Cardiac muscle cell (in vitro differentiated cells and primary cell): ENCODE measurements at regions not wholly inside any gene's neighbourhood (a gene's known extent, or its start where the extent isn't known, plus 50 kb on each side); places are given as distances from the start of the nearest gene placed in this dataset.

ENCODE experiments used
- DNase-seq, 2 donors: peaks; one replicate each; pipeline versions ENCODE4 v3.0.0 to v3.0.0-alpha.2; 2010 to 2017; ENCODE audit warnings: low read depth in 1 of 2, low spot score in 1 of 2
- H3K27ac ChIP-seq: fragments of 200-600 bp; sonication (generic); 2 replicates; pipeline ENCODE4 v1.5.1; 2016
- H3K27me3 ChIP-seq: fragments of 200-600 bp; sonication (generic); 2 replicates; pipeline ENCODE4 v1.6.0; 2016; ENCODE audit warnings: control low read depth
- H3K36me3 ChIP-seq: fragments of 200-600 bp; sonication (generic); 2 replicates; pipeline ENCODE4 v1.5.1; 2016; ENCODE audit warnings: control low read depth
- H3K4me1 ChIP-seq: fragments of 200-600 bp; sonication (generic); 2 replicates; pipeline ENCODE4 v1.8.1; 2017; ENCODE audit warnings: low read depth, mild to moderate bottlenecking, mixed run types
- H3K4me3 ChIP-seq: fragments of 200-600 bp; sonication (generic); 2 replicates; pipeline ENCODE4 v1.5.1; 2016; ENCODE audit warnings: mild to moderate bottlenecking
- H3K9me3 ChIP-seq: fragments of 200-600 bp; sonication (generic); 2 replicates; pipeline ENCODE4 v1.5.1; 2017; ENCODE audit warnings: low read depth, mild to moderate bottlenecking, control low read depth
- TF ChIP-seq, protein P1 (sequence below): IDR thresholded peaks from 2 replicates; pipeline ENCODE4 v1.5.1; 2012; ENCODE audit warnings: low read depth, mild to moderate bottlenecking, low read length

DNA sequence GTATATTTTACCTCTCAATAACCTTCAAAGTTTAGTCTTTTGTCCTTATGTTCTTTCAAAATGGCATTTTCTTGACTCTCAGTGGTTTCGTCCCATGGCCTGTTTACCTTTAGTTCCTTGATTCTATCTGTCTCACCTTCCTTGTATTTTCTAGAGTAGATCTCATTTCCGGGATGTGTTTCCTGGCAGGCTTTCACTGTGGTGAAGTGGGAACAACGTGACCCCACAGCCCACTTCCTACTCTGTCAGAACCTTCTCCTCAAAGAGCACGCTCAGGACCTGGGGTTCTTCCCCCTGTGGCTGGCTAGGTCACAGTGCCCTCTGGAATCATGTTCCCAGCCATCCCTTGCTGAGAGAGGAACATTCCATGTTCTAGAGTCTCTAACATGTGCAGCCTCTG, 129.9 kb upstream of the ZNF32 start:
- H3K4me1 ChIP-seq = no peaks in the 10 kb centered on the region
- TF ChIP-seq, protein P1, sequence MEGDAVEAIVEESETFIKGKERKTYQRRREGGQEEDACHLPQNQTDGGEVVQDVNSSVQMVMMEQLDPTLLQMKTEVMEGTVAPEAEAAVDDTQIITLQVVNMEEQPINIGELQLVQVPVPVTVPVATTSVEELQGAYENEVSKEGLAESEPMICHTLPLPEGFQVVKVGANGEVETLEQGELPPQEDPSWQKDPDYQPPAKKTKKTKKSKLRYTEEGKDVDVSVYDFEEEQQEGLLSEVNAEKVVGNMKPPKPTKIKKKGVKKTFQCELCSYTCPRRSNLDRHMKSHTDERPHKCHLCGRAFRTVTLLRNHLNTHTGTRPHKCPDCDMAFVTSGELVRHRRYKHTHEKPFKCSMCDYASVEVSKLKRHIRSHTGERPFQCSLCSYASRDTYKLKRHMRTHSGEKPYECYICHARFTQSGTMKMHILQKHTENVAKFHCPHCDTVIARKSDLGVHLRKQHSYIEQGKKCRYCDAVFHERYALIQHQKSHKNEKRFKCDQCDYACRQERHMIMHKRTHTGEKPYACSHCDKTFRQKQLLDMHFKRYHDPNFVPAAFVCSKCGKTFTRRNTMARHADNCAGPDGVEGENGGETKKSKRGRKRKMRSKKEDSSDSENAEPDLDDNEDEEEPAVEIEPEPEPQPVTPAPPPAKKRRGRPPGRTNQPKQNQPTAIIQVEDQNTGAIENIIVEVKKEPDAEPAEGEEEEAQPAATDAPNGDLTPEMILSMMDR = no peak
- no peak overlapping the region for H3K4me3 ChIP-seq
- no peak for DNase-seq
- no peaks in the 10 kb centered on the region for H3K27me3 ChIP-seq
- H3K36me3 ChIP-seq = no peaks in the 10 kb centered on the region
- H3K9me3 ChIP-seq = no peaks in the 10 kb centered on the region
- no peak overlapping the region for H3K27ac ChIP-seq

DNA sequence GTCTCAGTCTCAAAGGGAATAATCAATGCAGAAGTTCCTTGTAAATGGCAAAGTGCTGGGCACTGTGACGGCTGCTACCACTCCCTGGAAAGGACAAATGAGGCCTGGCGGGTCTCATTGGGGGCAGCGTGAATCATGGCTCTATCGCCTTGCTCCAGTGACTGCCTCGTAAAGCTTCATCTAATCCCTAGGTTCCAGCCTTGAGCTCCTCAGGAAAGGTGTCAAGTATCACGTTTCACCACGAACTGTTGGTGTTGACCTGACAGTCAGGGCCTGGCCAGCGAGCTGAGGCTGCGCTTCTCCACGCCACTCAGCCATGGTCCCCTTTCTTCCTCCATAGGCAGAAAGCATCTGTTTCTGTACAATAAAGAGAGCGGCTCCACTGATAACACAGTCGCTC, 126.7 kb upstream of the ZNF32 start:
- Histone ChIP-seq H3K27me3 (no peaks in the 10 kb centered on the region), H3K4me1 (no peaks in the 10 kb centered on the region), H3K9me3 (no peaks in the 10 kb centered on the region), H3K36me3 (no peaks in the 10 kb centered on the region), H3K4me3 (no peak overlapping the region), H3K27ac (no peak overlapping the region)
- TF ChIP-seq, protein P1 = no peak
- no peak for DNase-seq

DNA sequence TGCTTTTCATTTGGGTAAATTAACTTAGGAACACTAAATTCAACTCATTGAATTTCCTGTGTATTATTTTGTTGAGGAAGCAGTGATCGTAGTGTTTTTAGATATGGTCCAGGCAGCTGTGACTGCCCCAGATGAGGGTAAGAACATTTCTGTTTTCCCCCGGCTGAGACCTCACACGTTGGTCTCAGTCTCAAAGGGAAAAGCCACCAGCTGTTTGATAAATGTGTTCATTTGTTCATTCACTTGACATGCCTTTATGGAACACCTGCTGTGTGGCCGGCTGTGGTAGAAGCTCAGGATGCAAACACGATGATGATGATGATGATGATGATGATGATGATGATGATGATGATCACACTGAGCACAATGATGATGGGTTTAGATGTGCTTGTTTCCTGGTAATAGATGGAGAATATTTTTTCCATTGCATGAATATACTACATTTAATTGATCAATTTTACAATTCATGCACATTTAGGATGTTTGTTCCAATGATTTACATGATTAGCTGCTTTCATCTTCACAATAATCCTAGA, 125.6 kb upstream of the ZNF32 start:
- no peak overlapping the region for H3K4me3 ChIP-seq

DNA sequence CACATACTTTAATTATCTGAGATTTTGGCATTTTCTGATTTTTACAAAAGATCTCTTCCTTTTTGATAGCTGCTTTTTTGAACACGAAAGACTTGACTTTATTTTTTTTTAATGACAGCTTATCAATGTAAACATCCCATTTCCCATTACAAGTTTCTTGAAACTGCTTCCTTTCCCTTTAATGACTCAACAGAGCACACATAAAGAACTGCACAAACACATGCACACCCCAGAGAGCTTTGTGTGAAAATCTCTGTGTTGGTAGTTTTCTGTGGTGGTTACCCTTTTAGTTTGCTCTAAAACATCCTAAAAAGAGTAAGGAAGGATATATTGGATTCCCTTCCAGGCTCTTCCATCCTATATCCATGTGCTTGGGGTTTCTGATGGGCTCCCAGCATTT, 125.1 kb upstream of the ZNF32 start:
- Histone ChIP-seq H3K27me3 (no peaks in the 10 kb centered on the region), H3K36me3 (no peaks in the 10 kb centered on the region), H3K27ac (no peak overlapping the region), H3K4me3 (no peak overlapping the region), H3K9me3 (no peaks in the 10 kb centered on the region), H3K4me1 (no peaks in the 10 kb centered on the region)
- TF ChIP-seq, protein P1 = no peak
- no peak for DNase-seq

More for the DNA sequence above, 125.6 kb upstream of the ZNF32 start:
- H3K36me3 ChIP-seq = no peaks in the 10 kb centered on the region
- DNase-seq = no peak
- H3K4me1 ChIP-seq = no peaks in the 10 kb centered on the region
- no peaks in the 10 kb centered on the region for H3K27me3 ChIP-seq
- TF ChIP-seq, protein P1 = no peak
- H3K27ac ChIP-seq = no peak overlapping the region
- H3K9me3 ChIP-seq = no peaks in the 10 kb centered on the region

DNA sequence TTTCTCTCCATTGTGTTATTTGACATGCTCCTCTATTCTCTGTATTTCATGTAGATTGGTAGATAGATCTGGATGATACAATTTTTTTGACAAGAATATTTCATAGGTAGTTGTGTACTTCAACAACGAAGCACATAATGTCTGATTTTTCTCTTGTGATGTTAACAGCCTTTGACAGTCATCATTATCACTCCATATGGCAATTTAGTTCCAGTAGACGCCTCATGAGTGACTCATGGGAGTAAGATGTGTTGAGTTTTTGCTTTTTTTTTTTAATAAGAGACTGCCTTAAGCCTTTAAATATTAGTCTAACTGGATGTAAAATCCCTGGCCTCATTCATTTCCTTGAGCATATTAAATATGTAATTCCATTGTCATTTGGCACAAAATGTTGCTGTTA, 123.5 kb upstream of the ZNF32 start:
- no peak for DNase-seq
- TF ChIP-seq, protein P1 = no peak
- H3K36me3 ChIP-seq = no peaks in the 10 kb centered on the region
- H3K9me3 ChIP-seq = no peaks in the 10 kb centered on the region
- no peak overlapping the region for H3K27ac ChIP-seq
- no peaks in the 10 kb centered on the region for H3K4me1 ChIP-seq
- H3K4me3 ChIP-seq = no peak overlapping the region
- H3K27me3 ChIP-seq = no peaks in the 10 kb centered on the region

DNA sequence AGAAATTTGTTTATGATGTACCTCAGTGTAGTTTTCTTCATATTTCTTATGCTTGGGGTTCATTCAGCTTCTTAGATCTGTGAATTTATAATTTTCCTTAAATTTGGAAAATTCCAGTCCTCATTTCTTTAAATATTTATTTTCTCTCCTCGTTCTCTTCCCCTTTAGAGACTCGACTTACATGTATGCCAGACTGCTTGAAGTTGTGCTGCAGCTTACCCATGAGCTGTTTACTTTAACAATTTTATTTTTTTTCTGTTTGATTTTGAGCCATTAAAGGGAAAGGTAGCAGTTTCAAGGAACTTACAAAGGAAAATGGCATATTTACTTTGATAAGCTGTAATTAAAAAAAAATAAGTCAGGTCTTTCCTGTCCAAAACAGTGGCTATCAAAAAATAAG, 123.0 kb upstream of the ZNF32 start:
- H3K9me3 ChIP-seq = no peaks in the 10 kb centered on the region
- no peak for DNase-seq
- TF ChIP-seq, protein P1 = no peak
- H3K27ac ChIP-seq = no peak overlapping the region
- no peaks in the 10 kb centered on the region for H3K36me3 ChIP-seq
- no peak overlapping the region for H3K4me3 ChIP-seq
- no peaks in the 10 kb centered on the region for H3K4me1 ChIP-seq
- H3K27me3 ChIP-seq = no peaks in the 10 kb centered on the region
